Ovary (tissue), 3 donors: ENCODE measurements at regions not wholly inside any gene's neighbourhood (a gene's known extent, or its start where the extent isn't known, plus 50 kb on each side); places are given as distances from the start of the nearest gene placed in this dataset.

ENCODE experiments used
- EP300 ChIP-seq: sonication (generic); formaldehyde crosslinking; IDR thresholded peaks from one replicate; pipeline ENCODE4 v1.6.1; 2017; ENCODE audit warnings: antibody characterized with exemption
- TF ChIP-seq, protein P1 (sequence below), 3 donors: fragments of 450-650 bp in 2 of 3; fragments of 200-600 bp in 1 of 3; IDR thresholded peaks; one replicate each; pipeline versions ENCODE4 v1.5.1 to v1.8.0; 2016 to 2022; ENCODE audit warnings: antibody characterized with exemption in 3 of 3, mild to moderate bottlenecking in 1 of 3
- donor health status: DM: no; HTN: no; CAD: no.

- TF ChIP-seq, protein P1, sequence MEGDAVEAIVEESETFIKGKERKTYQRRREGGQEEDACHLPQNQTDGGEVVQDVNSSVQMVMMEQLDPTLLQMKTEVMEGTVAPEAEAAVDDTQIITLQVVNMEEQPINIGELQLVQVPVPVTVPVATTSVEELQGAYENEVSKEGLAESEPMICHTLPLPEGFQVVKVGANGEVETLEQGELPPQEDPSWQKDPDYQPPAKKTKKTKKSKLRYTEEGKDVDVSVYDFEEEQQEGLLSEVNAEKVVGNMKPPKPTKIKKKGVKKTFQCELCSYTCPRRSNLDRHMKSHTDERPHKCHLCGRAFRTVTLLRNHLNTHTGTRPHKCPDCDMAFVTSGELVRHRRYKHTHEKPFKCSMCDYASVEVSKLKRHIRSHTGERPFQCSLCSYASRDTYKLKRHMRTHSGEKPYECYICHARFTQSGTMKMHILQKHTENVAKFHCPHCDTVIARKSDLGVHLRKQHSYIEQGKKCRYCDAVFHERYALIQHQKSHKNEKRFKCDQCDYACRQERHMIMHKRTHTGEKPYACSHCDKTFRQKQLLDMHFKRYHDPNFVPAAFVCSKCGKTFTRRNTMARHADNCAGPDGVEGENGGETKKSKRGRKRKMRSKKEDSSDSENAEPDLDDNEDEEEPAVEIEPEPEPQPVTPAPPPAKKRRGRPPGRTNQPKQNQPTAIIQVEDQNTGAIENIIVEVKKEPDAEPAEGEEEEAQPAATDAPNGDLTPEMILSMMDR (IDR thresholded peaks at IDR 0.05) = no peak
- no peak for TF ChIP-seq EP300
Measured at GRCh38 chr4:124053872-124054538, 657.4 kb downstream of the SPRY1 start.
